HepG2 (cell line): ENCODE measurements at regions not wholly inside any gene's neighbourhood (a gene's known extent, or its start where the extent isn't known, plus 50 kb on each side); places are given as distances from the start of the nearest gene placed in this dataset.

Source experiments
- ATAC-seq: fragments of 200-7000 bp; cut with Tn5 transposase; 3 replicates; pipeline ENCODE4 v1.9.1; 2020; ENCODE audit warnings: mild to moderate bottlenecking, moderate library complexity
- BruUV-seq: library from RNA; stranded (reverse); fragments of 400-500 nt; replicated peaks from 2 replicates; lab custom pipeline; 2021; lab: Mats Ljungman, UMichigan
- CTCF ChIA-PET: fragments of 300-600 bp; formaldehyde crosslinking; extraction: SDS; loops from one replicate; lab custom pipeline; 2021; ENCODE audit warnings: low total read pairs, inconsistent platforms, low intra/inter-chr PET ratio; lab: Yijun Ruan, JAX
- POLR2A ChIA-PET: fragments of 350-600 bp; sonication (Branson Sonifier 250); formaldehyde crosslinking; loops from one replicate; lab custom pipeline; 2020; ENCODE audit warnings: antibody characterized with exemption, inconsistent platforms; lab: Yijun Ruan, JAX
- DNase-seq: peaks from one replicate; pipeline ENCODE4 v3.0.0-alpha.2; 2015; ENCODE audit warnings: low spot score
- FAIRE-seq: peaks from 3 replicates; lab custom pipeline; 2011; peaks lifted over from hg19 to GRCh38; lab: Jason Lieb, UNC
- H2AFZ ChIP-seq: one replicate; pipeline ENCODE4 v1.6.1; 2011; ENCODE audit warnings: low read length, inconsistent platforms
- H3K27ac ChIP-seq: fragments of 300-600 bp; 3 replicates; pipeline ENCODE4 v1.8.0; 2011; ENCODE audit warnings: mixed run types, mild to moderate bottlenecking, mixed read lengths, low read length, inconsistent platforms; ENCODE audit not compliant: insufficient read depth; ENCODE audit errors: extremely low read length
- H3K27me3 ChIP-seq, 2 experiments: fragments of 200-600 bp in 1 of 2; 2 replicates in 1 of 2; 3 replicates in 1 of 2; pipeline versions ENCODE4 v1.6.0 to v1.8.0; 2011; ENCODE audit warnings: low read length in 2 of 2, mild to moderate bottlenecking in 2 of 2, moderate library complexity in 2 of 2, inconsistent platforms in 1 of 2; ENCODE audit not compliant: insufficient read depth in 2 of 2, control insufficient read depth in 1 of 2
- H3K36me3 ChIP-seq, 2 experiments: fragments of 200-600 bp in 1 of 2; replicated peaks in 1 of 2; 2 replicates in 1 of 2; 3 replicates in 1 of 2; pipeline versions ENCODE4 v1.5.1 to v1.8.0; 2011; ENCODE audit warnings: low read length in 2 of 2, inconsistent platforms in 1 of 2; ENCODE audit not compliant: insufficient read depth in 2 of 2, control insufficient read depth in 1 of 2
- H3K4me1 ChIP-seq: 2 replicates; pipeline ENCODE4 v1.5.1; 2012; ENCODE audit warnings: low read length, inconsistent platforms; ENCODE audit not compliant: insufficient read depth
- H3K4me2 ChIP-seq: 2 replicates; pipeline ENCODE4 v1.6.0; 2011; ENCODE audit warnings: low read depth, low read length, inconsistent platforms
- H3K4me3 ChIP-seq, 3 experiments: fragments of 200-600 bp in 1 of 3; sonication (generic), shearing (Covaris generic) in 1 of 3; replicated peaks in 1 of 3; 2 replicates each; pipeline ENCODE4 v1.5.1; 2011 to 2016; ENCODE audit warnings: low read length in 3 of 3, inconsistent platforms in 2 of 3, low read depth in 2 of 3, mild to moderate bottlenecking in 2 of 3, control low read depth in 1 of 3, mixed read lengths in 1 of 3; ENCODE audit not compliant: insufficient read depth in 1 of 3
- H3K79me2 ChIP-seq: one replicate; pipeline ENCODE4 v1.6.1; 2011; ENCODE audit warnings: low read length, inconsistent platforms; ENCODE audit not compliant: insufficient read depth
- H3K9ac ChIP-seq: 2 replicates; pipeline ENCODE4 v1.6.0; 2011; ENCODE audit warnings: mild to moderate bottlenecking, low read depth, low read length, inconsistent platforms; ENCODE audit not compliant: insufficient read depth
- H3K9me3 ChIP-seq: 2 replicates; pipeline ENCODE4 v1.5.1; 2012; ENCODE audit warnings: mild to moderate bottlenecking, low read length
- H4K20me1 ChIP-seq: 2 replicates; pipeline ENCODE4 v1.6.0; 2011; ENCODE audit warnings: inconsistent platforms, mild to moderate bottlenecking, low read length, moderate library complexity; ENCODE audit not compliant: insufficient read depth
- ETV5 ChIP-seq: IDR thresholded peaks from 2 replicates; pipeline ENCODE4 v1.6.1; 2018; ENCODE audit warnings: missing biosample characterization, missing genetic modification reagents, inconsistent platforms, borderline replicate concordance
- GABPB1 ChIP-seq: IDR thresholded peaks from 2 replicates; pipeline ENCODE4 v1.6.1; 2016; ENCODE audit warnings: mild to moderate bottlenecking, missing genetic modification reagents, moderate library complexity, missing compliant biosample characterization
- HDAC2 ChIP-seq: sonication (generic); formaldehyde crosslinking; IDR thresholded peaks from 2 replicates; pipeline ENCODE4 v1.4.0; 2020; ENCODE audit warnings: missing genetic modification reagents
- MAFG ChIP-seq: sonication (generic); formaldehyde crosslinking; IDR thresholded peaks from 2 replicates; pipeline ENCODE4 v1.5.1; 2020; ENCODE audit warnings: mild to moderate bottlenecking, missing genetic modification reagents
- NFE2L2 ChIP-seq: fragments of 150-350 bp; IDR thresholded peaks from 2 replicates; pipeline ENCODE4 v1.6.1; 2014; ENCODE audit warnings: low read length
- STAG1 ChIP-seq: sonication (generic); formaldehyde crosslinking; IDR thresholded peaks from 2 replicates; pipeline ENCODE4 v1.4.0; 2020; ENCODE audit warnings: missing genetic modification reagents
- ZNF441 ChIP-seq: sonication (generic); formaldehyde crosslinking; IDR thresholded peaks from 2 replicates; pipeline ENCODE4 v1.7.0; 2021; ENCODE audit warnings: missing genetic modification reagents, borderline replicate concordance
- ZNF446 ChIP-seq: sonication (generic); formaldehyde crosslinking; IDR thresholded peaks from 2 replicates; pipeline ENCODE4 v1.5.0; 2020; ENCODE audit warnings: mild to moderate bottlenecking, missing genetic modification reagents
- ZNF546 ChIP-seq: sonication (generic); formaldehyde crosslinking; conservative IDR thresholded peaks from 2 replicates; pipeline ENCODE4 v1.8.1; 2023; ENCODE audit warnings: mild to moderate bottlenecking, missing genetic modification reagents
- ZNF558 ChIP-seq: sonication (generic); formaldehyde crosslinking; IDR thresholded peaks from 2 replicates; pipeline ENCODE4 v1.9.0; 2022; ENCODE audit warnings: mild to moderate bottlenecking, missing genetic modification reagents, borderline replicate concordance
- ZNF768 ChIP-seq: sonication (generic); formaldehyde crosslinking; IDR thresholded peaks from 2 replicates; pipeline ENCODE4 v1.4.0; 2020; ENCODE audit warnings: missing genetic modification reagents
- WGBS: methylation state at CpG from one replicate; pipeline ENCODE4 v1.1.6; 2017; ENCODE audit warnings: low lambda C conversion rate; 5-methylcytosine and 5-hydroxymethylcytosine counted together
- in situ Hi-C: cut with HindIII; loops from 2 replicates; pipeline ENCODE4 v1.10.0; 2017; ENCODE audit warnings: low pct_unique_long_range_greater_than_20kb; ENCODE audit not compliant: extremely low pct_ligation_motif_present
- intact Hi-C: fragments of 100-400 bp; cut with micrococcal nuclease; formaldehyde crosslinking; loops from one replicate; pipeline ENCODE4 v1.10.0; 2022; ENCODE audit not compliant: unreplicated experiment
- TF ChIP-seq, protein P1 (sequence below): sonication (generic); formaldehyde crosslinking; IDR thresholded peaks from 2 replicates; pipeline ENCODE4 v1.8.1; 2023; ENCODE audit warnings: mild to moderate bottlenecking, missing genetic modification reagents
- TF ChIP-seq, protein P2 (sequence below): sonication (generic); formaldehyde crosslinking; IDR thresholded peaks from 2 replicates; pipeline ENCODE4 v1.5.0; 2020; ENCODE audit warnings: mild to moderate bottlenecking, missing genetic modification reagents, borderline replicate concordance
- TF ChIP-seq, protein P3 (sequence below): sonication (generic); formaldehyde crosslinking; IDR thresholded peaks from 2 replicates; pipeline ENCODE4 v1.5.0; 2020; ENCODE audit warnings: missing genetic modification reagents

DNA sequence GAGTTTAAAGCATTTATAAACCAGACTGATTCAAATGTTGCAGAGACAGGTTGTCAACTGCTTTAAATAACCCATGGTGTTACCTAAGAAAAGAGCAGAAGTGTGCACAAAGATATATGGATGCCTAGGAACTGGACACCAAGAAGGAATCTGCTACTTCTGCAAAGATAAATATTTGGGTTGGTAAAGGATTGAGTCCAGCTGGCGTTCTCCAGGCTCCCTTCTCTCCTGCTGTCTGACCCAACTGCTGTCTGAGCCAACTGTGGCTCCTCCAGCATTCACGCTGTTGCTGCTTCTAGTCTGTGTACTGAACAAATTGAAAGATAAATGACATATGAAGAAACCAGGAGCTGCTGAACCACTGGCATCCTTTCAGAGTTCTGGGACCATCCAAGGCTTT lies 1167.8 kb upstream of the PRKX start:
- no peak overlapping the region for H3K27ac ChIP-seq
- CTCF ChIA-PET: no interaction called here
- H3K4me3 ChIP-seq: no peak overlapping the region
- no peak for DNase-seq
- H3K36me3 ChIP-seq: no peaks in the 10 kb centered on the region
- no peaks in the 10 kb centered on the region for H3K4me1 ChIP-seq
- H3K9me3 ChIP-seq: peaks cover 31% of the 10 kb centered on the region; the same call in 1 of the 2 replicates
- H3K4me2 ChIP-seq: no peak overlapping the region
- no TSS peak for BruUV-seq
- in situ Hi-C loops (no loop called here), intact Hi-C loops (no loop called here)
- H3K27me3 ChIP-seq: no peaks in the 10 kb centered on the region
- ATAC-seq: no peak
- FAIRE-seq: no peak
- no peak overlapping the region for H2AFZ ChIP-seq
- TF ChIP-seq GABPB1 (CRISPR knock-in tag): no peak
- TF ChIP-seq HDAC2 (CRISPR knock-in tag): no peak
- no peak for TF ChIP-seq ZNF558 (CRISPR knock-in tag)
- no peak for TF ChIP-seq ZNF546 (CRISPR knock-in tag)
- TF ChIP-seq, protein P1, sequence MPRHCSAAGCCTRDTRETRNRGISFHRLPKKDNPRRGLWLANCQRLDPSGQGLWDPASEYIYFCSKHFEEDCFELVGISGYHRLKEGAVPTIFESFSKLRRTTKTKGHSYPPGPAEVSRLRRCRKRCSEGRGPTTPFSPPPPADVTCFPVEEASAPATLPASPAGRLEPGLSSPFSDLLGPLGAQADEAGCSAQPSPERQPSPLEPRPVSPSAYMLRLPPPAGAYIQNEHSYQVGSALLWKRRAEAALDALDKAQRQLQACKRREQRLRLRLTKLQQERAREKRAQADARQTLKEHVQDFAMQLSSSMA (CRISPR knock-in tag): no peak
- TF ChIP-seq, protein P2, sequence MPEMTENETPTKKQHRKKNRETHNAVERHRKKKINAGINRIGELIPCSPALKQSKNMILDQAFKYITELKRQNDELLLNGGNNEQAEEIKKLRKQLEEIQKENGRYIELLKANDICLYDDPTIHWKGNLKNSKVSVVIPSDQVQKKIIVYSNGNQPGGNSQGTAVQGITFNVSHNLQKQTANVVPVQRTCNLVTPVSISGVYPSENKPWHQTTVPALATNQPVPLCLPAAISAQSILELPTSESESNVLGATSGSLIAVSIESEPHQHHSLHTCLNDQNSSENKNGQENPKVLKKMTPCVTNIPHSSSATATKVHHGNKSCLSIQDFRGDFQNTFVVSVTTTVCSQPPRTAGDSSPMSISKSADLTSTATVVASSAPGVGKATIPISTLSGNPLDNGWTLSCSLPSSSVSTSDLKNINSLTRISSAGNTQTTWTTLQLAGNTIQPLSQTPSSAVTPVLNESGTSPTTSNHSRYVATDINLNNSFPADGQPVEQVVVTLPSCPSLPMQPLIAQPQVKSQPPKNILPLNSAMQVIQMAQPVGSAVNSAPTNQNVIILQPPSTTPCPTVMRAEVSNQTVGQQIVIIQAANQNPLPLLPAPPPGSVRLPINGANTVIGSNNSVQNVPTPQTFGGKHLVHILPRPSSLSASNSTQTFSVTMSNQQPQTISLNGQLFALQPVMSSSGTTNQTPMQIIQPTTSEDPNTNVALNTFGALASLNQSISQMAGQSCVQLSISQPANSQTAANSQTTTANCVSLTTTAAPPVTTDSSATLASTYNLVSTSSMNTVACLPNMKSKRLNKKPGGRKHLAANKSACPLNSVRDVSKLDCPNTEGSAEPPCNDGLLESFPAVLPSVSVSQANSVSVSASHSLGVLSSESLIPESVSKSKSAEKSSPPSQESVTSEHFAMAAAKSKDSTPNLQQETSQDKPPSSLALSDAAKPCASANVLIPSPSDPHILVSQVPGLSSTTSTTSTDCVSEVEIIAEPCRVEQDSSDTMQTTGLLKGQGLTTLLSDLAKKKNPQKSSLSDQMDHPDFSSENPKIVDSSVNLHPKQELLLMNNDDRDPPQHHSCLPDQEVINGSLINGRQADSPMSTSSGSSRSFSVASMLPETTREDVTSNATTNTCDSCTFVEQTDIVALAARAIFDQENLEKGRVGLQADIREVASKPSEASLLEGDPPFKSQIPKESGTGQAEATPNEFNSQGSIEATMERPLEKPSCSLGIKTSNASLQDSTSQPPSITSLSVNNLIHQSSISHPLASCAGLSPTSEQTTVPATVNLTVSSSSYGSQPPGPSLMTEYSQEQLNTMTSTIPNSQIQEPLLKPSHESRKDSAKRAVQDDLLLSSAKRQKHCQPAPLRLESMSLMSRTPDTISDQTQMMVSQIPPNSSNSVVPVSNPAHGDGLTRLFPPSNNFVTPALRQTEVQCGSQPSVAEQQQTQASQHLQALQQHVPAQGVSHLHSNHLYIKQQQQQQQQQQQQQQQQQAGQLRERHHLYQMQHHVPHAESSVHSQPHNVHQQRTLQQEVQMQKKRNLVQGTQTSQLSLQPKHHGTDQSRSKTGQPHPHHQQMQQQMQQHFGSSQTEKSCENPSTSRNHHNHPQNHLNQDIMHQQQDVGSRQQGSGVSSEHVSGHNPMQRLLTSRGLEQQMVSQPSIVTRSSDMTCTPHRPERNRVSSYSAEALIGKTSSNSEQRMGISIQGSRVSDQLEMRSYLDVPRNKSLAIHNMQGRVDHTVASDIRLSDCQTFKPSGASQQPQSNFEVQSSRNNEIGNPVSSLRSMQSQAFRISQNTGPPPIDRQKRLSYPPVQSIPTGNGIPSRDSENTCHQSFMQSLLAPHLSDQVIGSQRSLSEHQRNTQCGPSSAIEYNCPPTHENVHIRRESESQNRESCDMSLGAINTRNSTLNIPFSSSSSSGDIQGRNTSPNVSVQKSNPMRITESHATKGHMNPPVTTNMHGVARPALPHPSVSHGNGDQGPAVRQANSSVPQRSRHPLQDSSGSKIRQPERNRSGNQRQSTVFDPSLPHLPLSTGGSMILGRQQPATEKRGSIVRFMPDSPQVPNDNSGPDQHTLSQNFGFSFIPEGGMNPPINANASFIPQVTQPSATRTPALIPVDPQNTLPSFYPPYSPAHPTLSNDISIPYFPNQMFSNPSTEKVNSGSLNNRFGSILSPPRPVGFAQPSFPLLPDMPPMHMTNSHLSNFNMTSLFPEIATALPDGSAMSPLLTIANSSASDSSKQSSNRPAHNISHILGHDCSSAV (CRISPR knock-in tag): no peak
- TF ChIP-seq ZNF441 (CRISPR knock-in tag): no peak
- no peak for TF ChIP-seq MAFG (CRISPR knock-in tag)
- no peak for TF ChIP-seq NFE2L2
- TF ChIP-seq STAG1 (CRISPR knock-in tag): no peak
- no peak for TF ChIP-seq ETV5
- TF ChIP-seq ZNF768 (CRISPR knock-in tag): no peak
- no peak for TF ChIP-seq ZNF446 (CRISPR knock-in tag)
- TF ChIP-seq, protein P3, sequence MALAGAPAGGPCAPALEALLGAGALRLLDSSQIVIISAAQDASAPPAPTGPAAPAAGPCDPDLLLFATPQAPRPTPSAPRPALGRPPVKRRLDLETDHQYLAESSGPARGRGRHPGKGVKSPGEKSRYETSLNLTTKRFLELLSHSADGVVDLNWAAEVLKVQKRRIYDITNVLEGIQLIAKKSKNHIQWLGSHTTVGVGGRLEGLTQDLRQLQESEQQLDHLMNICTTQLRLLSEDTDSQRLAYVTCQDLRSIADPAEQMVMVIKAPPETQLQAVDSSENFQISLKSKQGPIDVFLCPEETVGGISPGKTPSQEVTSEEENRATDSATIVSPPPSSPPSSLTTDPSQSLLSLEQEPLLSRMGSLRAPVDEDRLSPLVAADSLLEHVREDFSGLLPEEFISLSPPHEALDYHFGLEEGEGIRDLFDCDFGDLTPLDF (CRISPR knock-in tag): no peak
- POLR2A ChIA-PET: no interaction called here
- 0% methylated on average over 2 of the region's 2 CpGs for WGBS
- no peaks in the 10 kb centered on the region for H4K20me1 ChIP-seq
- no peaks in the 10 kb centered on the region for H3K79me2 ChIP-seq
- H3K9ac ChIP-seq: no peak overlapping the region
